Stimulated activated memory B cell treated with anti-CD40 and anti-IgM and Interleukin-4, amounts not matched to agents 10 μg/mL and 1 μg/mL and 100 μg/mL, for 72 hours (primary cell): ENCODE measurements at regions not wholly inside any gene's neighbourhood (a gene's known extent, or its start where the extent isn't known, plus 50 kb on each side); places are given as distances from the start of the nearest gene placed in this dataset.

Experiments
- ATAC-seq: fragments of 150-1000 bp; cut with Tn5 transposase; 2 replicates; pipeline ENCODE4 v1.10.0; 2021
- H3K27ac Mint-ChIP-seq: one replicate; pipeline ENCODE4 v1.8.0; 2022; ENCODE audit warnings: mild to moderate bottlenecking, mixed read lengths
- H3K27me3 Mint-ChIP-seq: one replicate; pipeline ENCODE4 v1.8.0; 2022; ENCODE audit warnings: mixed read lengths
- H3K36me3 Mint-ChIP-seq: one replicate; pipeline ENCODE4 v1.8.0; 2022; ENCODE audit warnings: mixed read lengths
- H3K4me1 Mint-ChIP-seq: one replicate; pipeline ENCODE4 v1.8.0; 2022; ENCODE audit warnings: mixed read lengths
- H3K4me3 Mint-ChIP-seq: one replicate; pipeline ENCODE4 v1.8.0; 2022; ENCODE audit warnings: mild to moderate bottlenecking, moderate library complexity, mixed read lengths
- H3K9me3 Mint-ChIP-seq: one replicate; pipeline ENCODE4 v1.8.0; 2022; ENCODE audit warnings: mixed read lengths

DNA sequence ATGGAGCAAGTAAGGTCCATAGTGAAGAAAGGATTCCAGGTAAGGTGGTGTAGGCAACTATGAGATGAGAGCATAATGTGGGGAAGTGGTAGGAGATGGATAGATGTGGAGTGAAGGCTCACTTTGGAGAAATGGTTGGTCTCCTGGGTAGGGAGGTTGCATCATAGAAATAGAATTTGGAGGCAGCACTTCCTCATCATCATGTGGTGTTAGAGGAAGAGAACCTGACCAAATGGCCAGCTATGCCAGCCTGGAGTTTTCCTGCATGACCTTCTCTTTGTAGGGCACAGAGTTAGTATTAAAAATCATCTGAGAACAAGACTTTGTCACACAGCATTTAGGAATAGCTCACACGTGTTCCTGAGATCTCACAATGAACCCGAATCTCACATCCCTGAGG lies 126.7 kb upstream of the CXCL12 start:
- no peaks in the 10 kb centered on the region for H3K27me3 Mint-ChIP-seq
- H3K4me1 Mint-ChIP-seq: no peaks in the 10 kb centered on the region
- no peak overlapping the region for H3K4me3 Mint-ChIP-seq
- peaks cover 9% of the 10 kb centered on the region for H3K9me3 Mint-ChIP-seq
- H3K36me3 Mint-ChIP-seq: no peaks in the 10 kb centered on the region
- no peak for ATAC-seq
- H3K27ac Mint-ChIP-seq: no peak overlapping the region

- Mint-ChIP-seq H3K27me3 (no peaks in the 10 kb centered on the region), H3K9me3 (peaks cover 7% of the 10 kb centered on the region), H3K4me3 (no peak overlapping the region), H3K27ac (no peak overlapping the region), H3K4me1 (no peaks in the 10 kb centered on the region), H3K36me3 (no peaks in the 10 kb centered on the region)
- no peak for ATAC-seq
These were observed 127.6 kb upstream of the CXCL12 start for GRCh38 chr10:44512431-44513022.

DNA sequence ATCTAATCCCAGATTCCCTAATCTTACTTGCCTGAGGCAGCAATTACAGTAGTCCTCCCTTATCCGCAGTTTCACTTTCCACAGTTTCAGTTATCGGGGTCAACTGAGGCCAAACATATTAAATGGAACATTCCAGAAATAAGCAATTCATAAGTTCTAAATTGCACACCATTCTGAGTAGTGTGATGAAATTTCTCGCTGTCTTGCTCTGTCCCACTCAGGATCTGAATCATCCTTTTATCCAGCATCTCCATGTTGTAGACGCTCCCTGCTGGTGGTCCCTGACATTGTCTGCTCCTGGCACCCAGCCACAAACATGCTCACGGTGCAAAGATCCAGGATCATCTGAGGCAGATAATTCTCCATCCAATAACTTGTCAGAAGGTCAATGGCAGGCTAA lies 128.7 kb upstream of the CXCL12 start:
- H3K9me3 Mint-ChIP-seq: peaks cover 7% of the 10 kb centered on the region
- H3K27me3 Mint-ChIP-seq: no peaks in the 10 kb centered on the region
- H3K27ac Mint-ChIP-seq: no peak overlapping the region
- H3K4me3 Mint-ChIP-seq: no peak overlapping the region
- ATAC-seq: no peak
- H3K4me1 Mint-ChIP-seq: no peaks in the 10 kb centered on the region
- no peaks in the 10 kb centered on the region for H3K36me3 Mint-ChIP-seq

GRCh38 chr10:44516891-44517290 lies 132.0 kb upstream of the CXCL12 start:
- no peak for ATAC-seq
- Mint-ChIP-seq H3K4me1 (no peaks in the 10 kb centered on the region), H3K36me3 (no peaks in the 10 kb centered on the region), H3K9me3 (peaks cover 9% of the 10 kb centered on the region), H3K27me3 (no peaks in the 10 kb centered on the region), H3K4me3 (no peak overlapping the region), H3K27ac (no peak overlapping the region)

GRCh38 chr10:44517635-44518034 lies 132.7 kb upstream of the CXCL12 start:
- no peak for ATAC-seq
- no peaks in the 10 kb centered on the region for H3K27me3 Mint-ChIP-seq
- H3K4me1 Mint-ChIP-seq: no peaks in the 10 kb centered on the region

GRCh38 chr10:44519361-44519760 lies 134.5 kb upstream of the CXCL12 start:
- H3K36me3 Mint-ChIP-seq: no peaks in the 10 kb centered on the region
- no peak for ATAC-seq
- no peak overlapping the region for H3K4me3 Mint-ChIP-seq
- H3K4me1 Mint-ChIP-seq: no peaks in the 10 kb centered on the region
- H3K27ac Mint-ChIP-seq: no peak overlapping the region
- H3K27me3 Mint-ChIP-seq: no peaks in the 10 kb centered on the region
- H3K9me3 Mint-ChIP-seq: peaks cover 9% of the 10 kb centered on the region

More at GRCh38 chr10:44517635-44518034, 132.7 kb upstream of the CXCL12 start:
- Mint-ChIP-seq H3K36me3 (no peaks in the 10 kb centered on the region), H3K4me3 (no peak overlapping the region), H3K27ac (no peak overlapping the region), H3K9me3 (peaks cover 9% of the 10 kb centered on the region)

DNA sequence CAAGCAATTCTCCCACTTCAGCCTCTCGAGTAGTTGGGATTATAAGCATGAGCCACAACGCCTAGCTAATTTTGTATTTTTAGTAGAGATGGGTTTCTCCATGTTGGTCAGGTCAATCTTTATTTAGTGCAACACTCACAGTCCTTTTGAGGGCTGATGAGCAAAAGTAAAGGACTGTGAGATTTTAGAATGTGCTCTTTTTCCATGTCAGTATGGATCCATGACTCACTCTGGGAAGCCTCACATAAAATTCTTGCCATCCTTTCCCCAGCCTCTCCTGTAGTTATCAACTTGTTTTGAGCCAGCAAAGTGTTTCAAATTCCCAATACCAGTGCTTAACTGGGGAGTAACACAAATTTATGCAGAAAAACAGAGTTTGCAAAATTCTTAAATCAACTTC lies 135.8 kb upstream of the CXCL12 start:
- no peaks in the 10 kb centered on the region for H3K4me1 Mint-ChIP-seq
- H3K4me3 Mint-ChIP-seq: no peak overlapping the region
- no peaks in the 10 kb centered on the region for H3K36me3 Mint-ChIP-seq
- no peak for ATAC-seq
- peaks cover 10% of the 10 kb centered on the region for H3K9me3 Mint-ChIP-seq
- no peaks in the 10 kb centered on the region for H3K27me3 Mint-ChIP-seq
- no peak overlapping the region for H3K27ac Mint-ChIP-seq

- Mint-ChIP-seq H3K4me1 (no peaks in the 10 kb centered on the region), H3K27ac (no peak overlapping the region), H3K36me3 (no peaks in the 10 kb centered on the region), H3K4me3 (no peak overlapping the region), H3K9me3 (peaks cover 17% of the 10 kb centered on the region), H3K27me3 (no peaks in the 10 kb centered on the region)
- ATAC-seq: no peak
These were observed 154.3 kb upstream of the CXCL12 start for GRCh38 chr10:44539178-44539577.

DNA sequence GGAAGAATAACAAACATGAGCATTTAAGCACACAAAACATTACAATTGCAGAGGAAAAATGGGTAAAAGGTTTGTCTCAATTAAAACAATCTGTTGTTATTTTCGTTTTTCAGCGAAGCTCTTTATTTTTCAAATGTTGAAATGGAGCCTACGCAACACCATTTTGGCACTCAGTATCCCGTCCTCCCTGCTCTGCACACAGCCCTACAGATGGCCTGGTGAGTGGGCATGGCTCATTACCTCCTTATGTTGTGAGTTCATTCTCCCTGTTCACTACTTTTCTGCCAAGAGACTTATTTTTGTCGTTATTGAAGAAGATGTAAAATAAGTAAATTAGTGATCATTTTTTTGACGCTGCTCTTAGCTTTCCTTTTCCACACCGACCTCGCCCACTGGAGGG lies 167.8 kb upstream of the CXCL12 start:
- H3K9me3 Mint-ChIP-seq: peaks cover 11% of the 10 kb centered on the region

GRCh38 chr10:44557596-44558191 lies 172.8 kb upstream of the CXCL12 start:
- no peak for ATAC-seq
- no peak overlapping the region for H3K27ac Mint-ChIP-seq
- peaks cover 8% of the 10 kb centered on the region for H3K27me3 Mint-ChIP-seq
- H3K4me1 Mint-ChIP-seq: no peaks in the 10 kb centered on the region
- H3K9me3 Mint-ChIP-seq: peaks cover 5% of the 10 kb centered on the region
- H3K4me3 Mint-ChIP-seq: no peak overlapping the region
- no peaks in the 10 kb centered on the region for H3K36me3 Mint-ChIP-seq

More for the DNA sequence above, 167.8 kb upstream of the CXCL12 start:
- H3K4me1 Mint-ChIP-seq: no peaks in the 10 kb centered on the region
- H3K27ac Mint-ChIP-seq: no peak overlapping the region
- ATAC-seq: no peak
- H3K27me3 Mint-ChIP-seq: peaks cover 8% of the 10 kb centered on the region
- no peak overlapping the region for H3K4me3 Mint-ChIP-seq
- H3K36me3 Mint-ChIP-seq: no peaks in the 10 kb centered on the region

GRCh38 chr10:44558521-44558920 lies 173.6 kb upstream of the CXCL12 start:
- H3K27ac Mint-ChIP-seq: no peak overlapping the region
- H3K9me3 Mint-ChIP-seq: peaks cover 5% of the 10 kb centered on the region
- ATAC-seq: no peak
- no peak overlapping the region for H3K4me3 Mint-ChIP-seq
- no peaks in the 10 kb centered on the region for H3K36me3 Mint-ChIP-seq
- H3K4me1 Mint-ChIP-seq: no peaks in the 10 kb centered on the region
- peaks cover 4% of the 10 kb centered on the region for H3K27me3 Mint-ChIP-seq

DNA sequence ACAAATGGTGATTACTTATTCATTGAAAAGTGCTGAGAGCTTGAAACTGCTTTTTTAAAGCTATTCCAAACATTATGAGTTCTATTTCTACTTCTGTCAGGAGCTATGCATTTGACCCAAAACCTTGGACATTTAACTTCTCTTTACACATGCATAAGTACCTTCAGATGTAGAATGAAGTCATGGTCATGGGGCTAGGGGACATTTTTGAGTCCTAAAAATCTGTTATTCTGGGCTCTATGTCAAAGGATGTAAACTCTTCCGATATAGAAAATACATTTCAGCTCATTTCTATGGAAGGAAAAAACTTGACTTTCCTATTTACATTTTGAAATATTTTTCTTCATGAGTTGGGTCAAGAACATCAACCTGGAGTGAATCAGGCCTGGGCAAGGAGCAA lies 179.5 kb upstream of the CXCL12 start:
- no peak for ATAC-seq
- peaks cover 5% of the 10 kb centered on the region for H3K9me3 Mint-ChIP-seq
- no peaks in the 10 kb centered on the region for H3K27me3 Mint-ChIP-seq
- H3K4me3 Mint-ChIP-seq: no peak overlapping the region
- H3K36me3 Mint-ChIP-seq: no peaks in the 10 kb centered on the region
- no peaks in the 10 kb centered on the region for H3K4me1 Mint-ChIP-seq
- H3K27ac Mint-ChIP-seq: no peak overlapping the region

DNA sequence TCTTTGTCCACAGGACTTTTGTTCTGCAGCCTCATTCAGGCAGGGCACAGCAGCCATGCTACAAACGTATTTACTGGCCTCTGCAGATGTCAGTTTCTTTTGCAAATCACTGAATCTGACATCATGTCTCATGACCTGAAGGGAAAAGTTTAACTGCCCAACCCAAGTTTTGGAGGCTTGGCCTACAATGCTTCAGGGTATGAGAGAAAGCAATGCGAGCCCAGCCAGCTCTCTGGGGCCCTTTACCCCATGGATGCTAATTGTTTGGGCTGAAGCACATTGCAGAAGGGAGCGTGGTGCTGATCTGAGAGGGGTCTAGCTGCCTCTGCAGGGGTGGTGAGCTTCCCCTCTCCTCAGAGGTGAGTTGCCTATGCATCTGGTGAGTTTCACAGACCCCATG lies 179.9 kb upstream of the CXCL12 start:
- Mint-ChIP-seq H3K27me3 (no peaks in the 10 kb centered on the region), H3K4me1 (no peaks in the 10 kb centered on the region), H3K27ac (no peak overlapping the region), H3K9me3 (peaks cover 5% of the 10 kb centered on the region), H3K36me3 (no peaks in the 10 kb centered on the region), H3K4me3 (no peak overlapping the region)
- ATAC-seq: no peak

DNA sequence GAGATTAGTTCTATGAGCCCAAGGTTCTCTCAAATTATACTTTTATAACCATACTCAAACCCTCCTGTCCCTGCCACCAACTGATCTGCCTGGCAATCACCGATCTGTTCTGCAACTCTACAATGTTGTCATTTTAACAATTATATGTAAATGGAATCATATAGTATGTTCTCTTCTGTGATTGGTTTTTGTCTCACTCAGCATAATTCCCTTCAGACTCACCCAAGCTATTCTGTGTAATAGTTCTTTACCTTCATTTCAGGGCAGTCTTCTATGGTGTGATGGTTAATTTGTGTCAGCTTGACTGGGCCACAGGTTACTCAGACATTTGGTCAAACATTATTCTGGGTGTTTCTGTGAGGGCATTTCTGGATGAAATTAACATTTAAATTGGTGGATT lies 181.9 kb upstream of the CXCL12 start:
- Mint-ChIP-seq H3K27me3 (no peaks in the 10 kb centered on the region), H3K4me3 (no peak overlapping the region)

GRCh38 chr10:44567471-44567870 lies 182.6 kb upstream of the CXCL12 start:
- no peaks in the 10 kb centered on the region for H3K27me3 Mint-ChIP-seq
- H3K9me3 Mint-ChIP-seq: peaks cover 3% of the 10 kb centered on the region
- no peak for ATAC-seq
- no peak overlapping the region for H3K4me3 Mint-ChIP-seq
- H3K36me3 Mint-ChIP-seq: no peaks in the 10 kb centered on the region
- H3K4me1 Mint-ChIP-seq: no peaks in the 10 kb centered on the region
- no peak overlapping the region for H3K27ac Mint-ChIP-seq

More for the DNA sequence above, 181.9 kb upstream of the CXCL12 start:
- Mint-ChIP-seq H3K36me3 (no peaks in the 10 kb centered on the region), H3K9me3 (peaks cover under 1% of the 10 kb centered on the region), H3K4me1 (no peaks in the 10 kb centered on the region), H3K27ac (no peak overlapping the region)
- ATAC-seq: no peak

GRCh38 chr10:44569193-44570091 lies 184.5 kb upstream of the CXCL12 start:
- Mint-ChIP-seq H3K36me3 (no peaks in the 10 kb centered on the region), H3K4me1 (no peaks in the 10 kb centered on the region), H3K27me3 (no peaks in the 10 kb centered on the region), H3K9me3 (peaks cover 3% of the 10 kb centered on the region), H3K27ac (no peak overlapping the region), H3K4me3 (no peak overlapping the region)
- no peak for ATAC-seq
